Umbilical cord (tissue), 1 donor: ENCODE measurements at regions not wholly inside any gene's neighbourhood (a gene's known extent, or its start where the extent isn't known, plus 50 kb on each side); places are given as distances from the start of the nearest gene placed in this dataset.
"Not testable (repeated sequence)": the region's sequence is repeated elsewhere in the genome, so short reads cannot be mapped to it uniquely, and the experiment has no call there.

Experiments used
- DNase-seq: peaks from one replicate; pipeline ENCODE4 v3.0.0-alpha.2; 2015; ENCODE audit warnings: low spot score

DNA sequence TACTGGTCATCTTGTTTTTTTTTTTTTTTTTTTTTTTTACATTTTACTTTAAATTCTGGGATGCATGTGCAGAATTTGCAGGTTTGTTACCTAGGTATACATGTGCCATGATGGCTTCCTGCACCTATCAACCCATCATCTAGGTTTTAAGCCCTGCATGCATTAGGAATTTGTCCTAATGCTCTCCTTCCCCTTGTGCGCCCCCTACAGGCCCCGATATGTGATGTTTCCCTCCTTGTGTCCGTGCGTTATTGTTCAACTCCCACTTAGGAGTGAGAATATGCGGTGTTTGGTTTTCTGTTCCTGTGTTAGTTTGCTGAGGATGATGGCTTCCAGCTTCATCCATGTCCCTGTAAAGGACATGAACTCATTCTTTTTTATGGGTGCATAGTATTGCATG, 249.6 kb upstream of the SLC16A7 start:
- not testable (repeated sequence) for DNase-seq

GRCh38 chr12:59345406-59345805, 250.4 kb upstream of the SLC16A7 start:
- DNase-seq = no peak

DNA sequence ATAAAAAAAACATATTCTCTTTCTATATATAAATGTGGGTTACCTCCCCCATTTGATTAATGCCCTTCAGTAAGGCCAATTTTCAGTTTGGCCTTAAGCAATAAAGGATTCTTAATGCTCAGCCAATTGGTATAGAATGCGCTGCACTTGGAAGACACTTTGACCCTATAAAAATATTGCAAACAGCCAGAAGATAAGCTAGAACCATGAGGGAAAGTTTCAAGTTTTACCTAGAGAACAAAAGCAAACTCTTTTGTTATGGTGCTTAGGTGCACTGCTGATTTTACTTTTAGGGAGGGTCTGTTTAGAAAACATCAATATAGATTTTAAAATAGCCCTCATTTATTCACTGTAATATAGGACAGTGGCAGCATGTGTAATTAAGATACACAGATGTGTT, 251.6 kb upstream of the SLC16A7 start:
- DNase-seq = no peak

GRCh38 chr12:59329462-59329861, 266.4 kb upstream of the SLC16A7 start:
- no peak for DNase-seq

DNA sequence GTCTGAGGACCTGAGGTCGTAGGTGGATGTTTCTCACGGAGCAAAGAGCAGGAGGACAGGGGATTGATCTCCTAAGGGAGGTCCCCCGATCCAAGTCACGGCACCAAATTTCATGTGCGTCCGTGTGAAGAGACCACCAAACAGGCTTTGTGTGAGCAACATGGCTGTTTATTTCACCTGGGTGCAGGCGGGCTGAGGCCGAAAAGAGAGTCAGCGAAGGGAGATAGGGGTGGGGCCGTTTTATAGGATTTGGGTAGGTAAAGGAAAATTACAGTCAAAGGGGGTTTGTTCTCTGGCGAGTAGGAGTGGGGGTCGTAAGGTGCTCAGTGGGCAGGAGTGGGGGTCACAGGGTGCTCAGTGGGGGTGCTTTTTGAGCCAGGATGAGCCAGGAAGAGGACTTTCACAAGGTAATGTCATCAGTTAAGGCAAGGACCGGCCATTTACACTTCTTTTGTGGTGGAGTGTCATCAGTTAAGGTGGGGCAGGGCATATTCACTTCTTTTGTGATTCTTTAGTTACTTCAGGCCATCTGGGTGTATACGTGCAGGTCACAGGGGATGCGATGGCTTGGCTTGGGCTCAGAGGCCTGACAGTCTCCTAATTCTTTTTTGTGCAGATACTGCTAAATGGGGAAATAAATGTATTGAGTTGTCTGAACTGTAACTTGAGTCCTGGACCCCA, 267.3 kb upstream of the SLC16A7 start:
- DNase-seq = not testable (repeated sequence)

DNA sequence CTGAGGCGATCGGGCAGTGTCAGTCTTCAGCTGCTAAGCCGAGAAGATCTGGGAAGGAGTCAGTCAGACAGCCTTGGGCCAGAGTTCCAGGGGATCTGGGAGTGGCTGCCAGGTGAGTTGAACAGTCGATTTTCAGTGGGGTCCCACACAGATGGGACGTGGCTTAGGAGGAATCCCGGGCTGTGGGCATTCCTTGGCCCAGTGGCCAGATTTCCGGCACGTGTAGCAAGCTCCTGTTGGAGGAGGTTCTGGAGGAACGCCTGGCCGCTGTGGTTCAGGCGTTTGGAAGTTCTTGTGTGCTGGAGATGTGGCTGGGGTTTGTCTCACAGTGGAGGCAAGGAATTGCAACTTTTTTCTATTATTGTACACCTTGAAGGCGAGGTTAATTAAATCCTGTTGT, 269.4 kb upstream of the SLC16A7 start:
- DNase-seq = not testable (repeated sequence)

GRCh38 chr12:59322473-59322872, 273.4 kb upstream of the SLC16A7 start:
- no peak for DNase-seq

- no peak for DNase-seq
Observed at GRCh38 chr12:59321278-59321677, 274.6 kb upstream of the SLC16A7 start.

DNA sequence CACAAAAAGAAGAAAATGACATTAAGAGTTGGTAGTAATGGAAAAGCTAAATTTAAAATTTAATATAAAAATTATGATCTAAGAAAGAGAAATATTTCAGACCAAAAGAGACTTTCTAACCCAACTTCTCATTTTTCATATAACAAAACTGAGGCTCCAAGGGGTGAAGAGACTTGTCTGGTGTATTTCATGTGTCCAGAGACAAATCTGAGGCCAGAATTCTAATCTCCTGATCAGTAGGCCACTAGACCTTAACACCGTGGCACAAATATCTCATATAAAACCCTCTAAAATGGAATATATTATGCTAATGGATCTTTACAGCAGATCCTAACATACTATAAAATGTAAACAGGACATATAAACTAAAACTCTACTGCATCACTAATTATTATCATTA, 275.7 kb upstream of the SLC16A7 start:
- DNase-seq = no peak

GRCh38 chr12:59318940-59319339, 276.9 kb upstream of the SLC16A7 start:
- no peak for DNase-seq

GRCh38 chr12:59317598-59317997, 278.2 kb upstream of the SLC16A7 start:
- DNase-seq = no peak

DNA sequence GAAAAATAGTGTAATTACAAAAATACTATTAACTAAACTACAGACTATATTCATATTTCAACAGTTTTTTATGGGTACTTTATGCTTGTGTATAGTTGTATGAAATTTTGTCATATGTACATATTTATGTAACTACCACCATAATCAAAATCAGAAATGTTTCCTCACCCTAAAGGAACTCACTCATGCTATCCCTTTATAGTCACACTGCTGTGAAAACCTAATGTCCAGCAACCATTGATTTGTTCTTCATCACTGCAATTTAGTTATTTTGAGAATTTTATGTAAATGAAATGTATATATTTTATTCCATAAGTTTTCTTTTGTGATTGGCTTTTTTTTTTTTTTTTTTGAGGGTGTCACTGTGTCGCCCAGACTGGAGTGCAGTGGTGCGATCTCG, 278.9 kb upstream of the SLC16A7 start:
- no peak for DNase-seq

- DNase-seq = not testable (repeated sequence)
Observed at GRCh38 chr12:59316354-59316753, 279.5 kb upstream of the SLC16A7 start.

DNA sequence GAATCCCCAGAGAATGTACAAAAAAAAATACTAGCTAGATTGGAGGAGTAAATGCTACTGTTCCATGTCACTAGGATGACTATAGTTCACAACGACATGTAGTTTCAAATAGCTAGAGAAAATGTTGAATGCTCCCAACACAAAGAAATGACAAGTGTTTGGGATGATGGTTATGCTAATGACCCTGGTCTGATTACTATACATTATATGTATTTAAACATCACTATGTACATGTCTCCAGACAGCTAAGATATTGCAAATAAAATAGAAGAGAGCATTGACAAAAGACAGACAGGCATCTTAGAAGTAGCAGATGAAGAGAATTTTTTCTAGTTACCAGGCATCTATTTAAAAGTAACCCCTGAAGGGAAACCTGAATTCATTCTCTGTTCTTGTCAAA, 281.6 kb upstream of the SLC16A7 start:
- DNase-seq = no peak

DNA sequence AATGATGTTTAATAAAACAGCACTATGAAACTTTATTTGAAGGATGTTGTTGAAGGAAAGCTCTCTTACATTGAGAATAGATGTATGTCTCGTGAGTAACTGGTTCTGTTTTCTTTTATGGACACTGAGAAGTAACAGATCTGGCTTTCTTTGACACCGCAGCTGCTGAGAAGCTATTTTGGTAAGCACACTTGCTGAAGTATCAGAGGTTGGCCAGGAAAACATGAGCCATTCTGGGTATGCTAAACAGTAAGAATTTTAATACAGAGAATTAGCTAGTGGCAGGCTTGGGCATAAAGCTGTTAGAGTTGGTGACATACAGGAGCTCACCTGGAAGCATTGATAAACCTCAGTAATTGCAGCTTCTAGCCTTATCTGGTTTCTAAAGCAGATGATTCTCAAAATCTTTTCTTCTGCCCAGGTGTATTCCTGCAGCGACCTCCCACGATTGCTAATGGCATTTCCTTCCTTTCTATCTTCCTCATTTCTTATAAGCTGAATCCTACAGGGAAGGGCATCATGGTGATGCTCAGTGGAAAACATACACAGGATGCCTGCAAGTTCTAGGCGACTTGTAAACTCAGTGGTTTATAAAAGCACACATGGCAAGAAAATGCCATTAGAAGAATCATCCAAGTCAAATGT, 291.6 kb upstream of the SLC16A7 start:
- no peak for DNase-seq

DNA sequence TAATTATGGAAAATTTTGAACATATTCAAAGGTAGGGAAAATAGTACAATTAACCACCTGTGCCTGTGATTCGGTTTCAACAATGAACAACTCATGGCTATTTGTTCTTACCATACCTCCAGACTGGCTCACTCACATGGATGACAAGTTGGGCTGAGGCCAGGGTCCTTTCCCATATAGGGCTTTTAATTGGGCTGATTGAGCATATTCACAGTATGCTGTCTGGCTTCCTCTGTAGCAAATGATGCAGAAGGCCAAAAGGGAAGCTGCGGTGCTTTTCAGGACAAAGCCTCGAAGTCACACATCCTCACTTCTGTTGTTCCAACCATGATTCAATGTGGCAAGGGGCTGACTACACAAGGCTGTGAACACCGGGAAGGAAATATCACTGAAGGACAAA, 297.5 kb upstream of the SLC16A7 start:
- no peak for DNase-seq

DNA sequence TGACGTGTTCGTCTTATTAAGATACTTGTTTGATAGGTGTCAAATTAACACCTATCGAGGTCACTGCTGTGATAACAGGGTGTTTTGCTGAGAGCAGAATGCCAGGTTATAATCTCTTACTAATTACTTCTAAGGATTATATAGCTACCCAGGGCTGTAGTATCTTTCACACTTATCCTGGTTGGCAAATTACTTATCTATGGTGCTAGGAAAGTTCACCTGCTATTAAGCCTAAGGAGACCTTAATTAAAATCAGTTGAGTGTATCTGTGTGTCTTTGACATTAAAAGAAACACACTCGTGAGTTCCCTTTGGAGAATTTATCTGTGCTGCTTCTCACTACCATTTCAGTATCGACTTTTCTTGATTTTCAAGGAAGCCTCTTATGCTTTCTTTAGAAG, 301.6 kb upstream of the SLC16A7 start:
- DNase-seq = no peak

DNA sequence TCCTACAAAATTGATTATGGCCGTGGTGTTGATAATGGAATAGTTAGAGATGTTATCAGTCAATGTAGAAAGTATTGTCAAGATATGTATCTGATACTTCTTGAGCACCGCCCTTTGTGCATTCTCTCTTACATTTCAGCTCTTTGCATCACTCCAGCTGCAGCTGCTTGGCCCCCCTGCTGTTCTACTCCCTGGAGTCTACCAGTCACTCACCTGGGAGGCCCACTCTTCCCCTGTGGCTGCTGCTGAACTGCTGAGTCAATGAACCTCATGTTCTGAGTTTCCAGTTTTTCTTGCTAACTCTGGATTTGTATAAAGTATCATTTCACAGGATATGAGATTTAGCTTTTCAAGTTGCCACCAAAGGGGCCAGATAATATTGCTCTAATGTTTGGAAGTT, 312.8 kb upstream of the SLC16A7 start:
- no peak for DNase-seq

DNA sequence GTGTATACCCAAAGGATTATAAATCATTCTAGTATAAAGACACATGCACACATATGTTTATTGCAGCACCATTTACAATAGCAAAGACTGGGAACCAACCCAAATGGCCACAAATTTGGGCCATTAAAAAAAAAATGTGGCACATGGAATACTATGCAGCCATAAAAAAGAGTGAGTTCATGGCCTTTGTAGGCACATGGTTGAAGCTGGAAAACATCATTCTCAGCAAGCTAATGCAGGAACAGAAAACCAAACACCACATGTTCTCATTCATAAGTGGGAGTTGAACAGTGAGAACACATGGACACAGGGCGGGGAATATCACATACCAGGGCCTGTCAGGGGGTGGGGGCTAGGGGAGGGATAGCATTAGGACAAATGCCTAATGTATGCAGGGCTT, 322.3 kb upstream of the SLC16A7 start:
- not testable (repeated sequence) for DNase-seq

- DNase-seq = no peak
Observed at GRCh38 chr12:59268295-59268809, 327.5 kb upstream of the SLC16A7 start.

- DNase-seq = no peak
Observed at GRCh38 chr12:59260202-59260601, 335.6 kb upstream of the SLC16A7 start.

DNA sequence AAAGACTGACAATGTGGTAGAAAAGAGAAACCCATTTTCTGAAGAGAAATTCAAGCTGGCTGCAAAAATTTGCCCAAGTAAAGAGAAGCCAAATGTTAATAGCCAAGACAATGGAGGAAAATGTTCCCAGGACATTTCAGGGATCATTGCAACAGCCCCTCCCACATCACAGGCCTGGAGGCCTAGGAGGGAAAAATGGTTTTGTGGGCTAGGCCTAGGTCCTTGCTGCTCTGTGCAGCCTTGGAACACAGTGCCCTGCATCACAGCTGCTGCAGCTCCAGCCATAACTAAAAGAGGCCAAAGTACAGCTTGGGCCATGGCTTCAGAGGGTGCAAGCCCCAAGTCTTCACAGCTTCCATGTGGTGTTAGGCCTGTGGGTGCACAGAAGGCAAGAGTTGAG, 332.4 kb upstream of the LRIG3 start:
- DNase-seq = no peak

DNA sequence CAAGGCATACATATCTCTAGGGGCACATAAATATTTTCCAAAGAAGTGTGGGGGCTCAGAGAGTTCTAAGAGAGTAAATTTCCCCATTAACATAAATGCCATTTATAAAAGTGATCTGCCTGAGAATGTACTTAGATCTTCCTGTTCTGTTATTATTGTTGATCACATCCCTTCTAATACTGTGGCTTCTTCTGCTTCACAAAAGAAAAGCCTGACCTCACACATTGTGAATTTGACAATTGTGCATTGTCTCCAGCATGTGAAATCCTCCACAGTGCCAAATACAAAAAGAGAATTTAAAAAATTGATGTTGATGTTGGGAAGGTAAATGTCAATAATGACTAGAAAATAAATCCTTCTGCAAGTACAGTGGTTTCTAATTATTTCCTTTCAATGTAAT, 330.5 kb upstream of the LRIG3 start:
- DNase-seq = no peak
